Right renal cortex interstitium (tissue), 3 donors: ENCODE measurements at regions not wholly inside any gene's neighbourhood (a gene's known extent, or its start where the extent isn't known, plus 50 kb on each side); places are given as distances from the start of the nearest gene placed in this dataset.
"Not testable (repeated sequence)": the region's sequence is repeated elsewhere in the genome, so short reads cannot be mapped to it uniquely, and the experiment has no call there.

ENCODE experiments used
- DNase-seq, 3 donors: peaks; one replicate each; pipeline ENCODE4 v3.0.0-alpha.2; 2013; ENCODE audit warnings: low read depth in 3 of 3, low spot score in 2 of 3

DNA sequence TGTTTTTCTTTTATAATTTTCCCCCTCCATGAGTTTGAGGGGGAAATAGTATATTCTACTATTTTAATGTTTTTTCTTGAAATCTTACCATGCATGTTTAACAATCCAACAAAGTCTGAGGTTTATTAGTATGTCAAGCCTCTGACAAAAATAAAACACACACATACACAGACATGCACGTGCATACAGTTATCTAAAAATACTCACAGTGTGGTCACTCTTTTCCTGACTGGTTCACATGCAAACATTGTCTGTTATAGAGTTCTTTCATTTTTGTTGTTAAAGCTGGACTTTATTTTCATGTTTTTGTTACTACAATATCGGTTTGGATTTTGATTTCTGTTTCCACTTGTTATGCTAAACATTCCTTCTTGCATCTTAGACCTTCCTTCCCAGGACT lies 236.6 kb downstream of the MFSD1 start:
- DNase-seq, result no peak

DNA sequence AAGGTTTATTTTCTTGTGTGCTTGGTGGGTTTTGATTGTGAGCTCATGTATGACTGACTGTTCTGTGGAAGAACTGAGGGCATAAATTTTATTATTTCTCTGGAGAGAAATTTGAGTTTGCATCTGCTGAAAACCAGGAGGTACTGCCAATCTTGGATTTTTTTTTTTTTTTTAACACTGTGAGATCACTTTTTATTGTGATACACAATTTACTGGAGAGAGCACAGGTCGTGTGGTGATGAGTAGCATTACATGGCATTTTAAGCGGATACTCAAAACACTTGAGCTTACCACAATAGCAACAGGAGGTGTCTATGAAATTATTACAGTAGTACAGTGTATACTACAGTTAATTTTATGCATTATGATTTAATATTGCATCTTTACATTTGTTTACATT lies 237.4 kb downstream of the MFSD1 start:
- DNase-seq, result no peak

DNA sequence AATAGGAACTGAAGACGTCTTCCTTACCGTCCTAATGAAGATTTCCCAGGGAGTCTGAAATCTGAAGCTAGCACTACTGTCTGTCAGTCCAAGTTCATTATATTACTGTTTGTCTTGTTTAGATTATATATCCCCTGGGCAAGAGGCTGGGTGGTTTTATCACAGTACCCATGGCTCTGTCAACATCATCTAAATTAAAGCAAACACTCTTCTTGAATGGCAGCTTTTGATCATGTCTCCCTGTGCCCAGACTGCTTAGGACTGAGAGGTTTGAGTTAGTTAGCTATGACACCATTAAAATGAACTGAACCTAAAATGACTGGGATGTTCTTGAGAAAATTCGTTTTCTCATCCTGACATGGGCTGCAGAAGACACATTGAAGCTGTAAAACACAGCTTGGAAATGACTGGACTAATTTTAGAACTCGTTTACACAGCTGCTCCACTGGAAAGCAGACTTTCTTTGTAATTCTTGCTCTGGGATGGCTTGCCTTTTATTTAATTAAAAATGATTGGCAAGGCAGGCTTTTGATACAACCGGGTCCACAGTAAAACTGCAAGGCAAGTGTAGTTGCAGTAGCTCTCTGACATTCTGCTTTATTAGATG lies 243.5 kb downstream of the MFSD1 start:
- DNase-seq, result no peak

DNA sequence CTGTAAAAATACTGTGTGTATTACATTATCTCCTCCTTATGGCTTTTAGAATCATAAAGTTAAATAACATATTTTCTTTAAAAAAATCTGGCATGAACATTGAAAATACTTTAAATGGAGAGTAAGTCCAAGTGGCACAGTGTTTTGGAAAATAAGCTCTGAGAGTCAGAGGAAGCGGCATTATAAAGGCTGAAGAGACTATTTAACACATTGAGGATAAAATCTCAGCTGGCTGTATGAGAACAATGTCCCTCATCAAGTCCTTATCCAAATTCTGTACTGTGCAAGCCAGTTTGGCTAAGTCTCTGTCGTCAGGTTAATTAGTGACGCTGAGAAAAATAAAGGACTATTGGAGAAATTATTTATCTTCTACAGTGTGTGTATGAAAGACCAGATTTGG lies 245.5 kb downstream of the MFSD1 start:
- DNase-seq, result no peak

DNA sequence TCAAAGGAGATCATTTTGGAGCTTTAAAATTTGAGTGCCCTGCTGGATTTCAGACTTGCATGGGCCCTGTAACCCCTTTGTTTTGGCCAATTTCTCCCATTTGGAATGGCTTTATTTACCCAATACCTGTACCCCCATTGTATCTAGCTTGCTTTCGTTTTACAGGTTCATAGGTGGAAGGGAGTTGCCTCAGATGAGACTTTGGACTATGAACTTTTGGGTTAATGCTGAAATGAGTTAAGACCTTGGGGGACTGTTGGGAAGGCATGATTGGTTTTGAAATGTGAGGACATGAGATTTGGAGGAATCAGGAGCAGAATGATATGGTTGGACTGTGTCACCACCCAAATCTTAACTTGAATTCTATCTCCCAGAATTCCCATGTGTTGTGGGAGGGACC lies 250.6 kb downstream of the MFSD1 start:
- DNase-seq, result not testable (repeated sequence)

DNA sequence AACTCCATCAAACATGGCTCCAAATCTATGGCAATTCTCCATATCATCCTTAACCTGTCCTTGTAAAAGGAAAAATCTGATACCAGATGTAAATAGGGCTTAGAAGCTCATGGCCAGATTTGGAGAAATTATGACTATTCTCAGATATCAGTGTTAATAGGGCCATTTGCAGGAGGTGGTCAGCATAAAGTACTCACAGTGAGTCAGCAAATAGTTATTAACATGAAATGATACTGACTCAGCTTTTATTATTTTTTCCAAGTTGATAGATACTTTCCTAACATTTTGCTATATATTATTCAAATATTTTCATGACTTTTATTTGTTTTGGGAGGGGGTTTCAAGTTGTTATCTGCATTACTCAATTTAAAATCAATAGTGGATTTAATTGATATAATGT lies 255.8 kb downstream of the MFSD1 start:
- no peak for DNase-seq

DNA sequence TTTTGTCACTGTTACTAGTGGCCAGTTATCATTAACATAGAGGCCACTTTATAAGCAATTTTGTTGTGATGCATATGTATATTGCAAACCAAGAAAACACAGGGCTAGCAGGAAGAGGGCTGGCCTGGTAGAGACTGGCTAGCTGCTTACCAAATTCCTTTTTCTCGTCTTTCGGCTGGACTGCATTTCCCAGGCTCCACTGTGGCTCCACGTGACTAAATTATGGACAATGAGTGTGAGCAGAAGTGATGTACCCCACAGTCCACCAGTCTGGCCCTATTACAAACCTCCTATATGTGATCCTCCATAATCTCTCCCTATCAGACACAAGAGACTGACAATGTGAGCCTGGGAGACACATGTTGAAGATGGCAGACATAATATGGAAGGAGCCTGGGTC lies 257.0 kb downstream of the MFSD1 start:
- no peak for DNase-seq

DNA sequence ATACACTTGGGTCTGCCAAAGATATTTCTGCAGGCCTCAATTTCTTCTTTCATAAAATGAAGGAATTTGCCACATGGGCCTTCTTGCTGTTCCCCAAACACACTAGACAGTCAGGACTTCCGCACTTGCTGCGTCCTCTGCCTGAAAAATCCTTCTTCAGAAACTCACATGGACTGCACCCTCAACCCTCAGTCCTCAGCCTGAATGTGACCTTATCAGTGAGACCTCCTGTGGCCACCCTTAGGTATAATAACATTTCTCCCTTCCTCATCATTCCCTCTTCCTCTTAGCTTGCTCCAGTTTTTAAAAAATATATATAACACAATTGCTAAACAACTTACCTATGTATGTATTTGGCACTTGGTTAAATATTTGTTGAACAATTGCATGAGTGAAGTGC lies 257.5 kb downstream of the MFSD1 start:
- no peak for DNase-seq

DNA sequence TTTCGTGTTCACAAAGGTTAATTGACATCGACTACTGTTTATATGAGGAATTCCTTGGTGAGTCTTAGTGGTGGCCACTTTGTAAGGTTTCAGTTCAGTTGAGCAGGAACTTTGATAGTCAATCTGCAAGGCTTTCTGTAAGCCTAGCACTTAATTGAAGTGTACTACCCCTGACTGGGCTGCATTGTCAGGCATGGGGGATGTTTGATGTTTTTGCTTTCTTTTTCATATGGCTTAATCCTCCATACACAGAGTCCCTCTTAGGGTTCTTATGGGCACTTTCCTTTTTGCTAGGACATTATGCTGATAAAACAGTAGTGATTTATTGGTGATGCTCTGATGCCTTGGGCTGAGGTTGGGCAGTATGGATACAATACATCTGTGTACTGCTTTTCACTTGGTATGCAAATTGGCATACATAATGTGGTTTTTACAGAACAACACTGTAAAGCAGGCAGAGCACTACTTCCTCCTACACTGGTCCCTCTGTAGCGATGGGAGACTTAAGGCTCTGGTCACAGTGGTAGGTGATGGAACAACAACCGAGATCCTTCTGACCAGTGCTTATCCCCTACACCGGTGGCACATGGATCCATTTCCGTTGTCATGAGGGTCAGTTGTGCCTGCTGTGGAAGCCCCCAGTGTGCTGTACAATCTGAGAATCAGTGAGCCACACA lies 261.0 kb downstream of the MFSD1 start:
- DNase-seq, result no peak

DNA sequence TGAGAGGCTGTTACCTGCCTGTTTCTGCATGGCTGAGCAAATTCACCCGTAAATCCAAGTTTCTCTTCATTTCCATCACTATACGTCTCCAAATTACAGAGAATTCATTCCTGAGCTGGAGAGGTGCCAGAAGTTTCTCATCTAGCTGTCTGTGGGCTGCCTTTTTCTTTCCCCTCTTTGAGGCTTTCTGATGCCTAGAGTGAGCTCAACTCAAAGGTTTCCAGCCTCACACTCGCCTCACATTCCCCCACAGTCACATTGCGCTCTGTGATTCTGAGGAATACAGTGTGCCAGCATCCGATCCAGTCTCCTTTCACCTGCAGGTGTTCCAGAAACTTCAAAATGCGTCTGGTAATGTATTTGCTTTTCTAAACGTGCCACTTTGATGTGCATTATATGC lies 267.2 kb downstream of the MFSD1 start, which contains the start of gene IQCJ:
Gene IQCJ (plus strand): TSS at position 229 of the 400 bp plus-strand sequence.
- DNase-seq, result no peak

DNA sequence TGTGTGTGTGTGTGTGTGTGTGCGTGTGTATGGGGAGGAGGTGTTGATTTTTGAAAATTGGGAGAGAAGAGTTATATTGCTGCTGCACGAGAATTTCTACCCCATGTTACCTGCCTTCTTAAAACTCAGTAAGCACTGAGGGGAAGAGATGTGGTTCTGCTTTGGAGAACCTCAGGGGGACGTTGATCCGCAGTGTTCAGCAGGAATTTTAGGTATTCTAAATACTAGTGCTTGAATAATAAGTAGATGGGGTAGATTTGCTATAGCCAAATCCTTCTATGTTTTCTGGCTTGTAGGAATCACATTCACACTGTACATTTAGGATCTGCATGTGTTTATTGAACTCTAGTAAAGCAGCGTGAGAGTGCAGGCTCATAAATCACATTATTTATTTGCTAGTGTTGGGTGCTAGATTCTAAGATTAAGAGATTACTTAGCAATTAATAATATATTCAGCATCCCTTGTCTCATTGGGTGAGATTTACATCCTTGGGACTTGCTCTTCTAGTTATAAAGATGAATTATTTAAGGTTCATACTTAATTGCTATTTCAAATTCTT lies 268.1 kb downstream of the MFSD1 start:
- DNase-seq, result no peak

DNA sequence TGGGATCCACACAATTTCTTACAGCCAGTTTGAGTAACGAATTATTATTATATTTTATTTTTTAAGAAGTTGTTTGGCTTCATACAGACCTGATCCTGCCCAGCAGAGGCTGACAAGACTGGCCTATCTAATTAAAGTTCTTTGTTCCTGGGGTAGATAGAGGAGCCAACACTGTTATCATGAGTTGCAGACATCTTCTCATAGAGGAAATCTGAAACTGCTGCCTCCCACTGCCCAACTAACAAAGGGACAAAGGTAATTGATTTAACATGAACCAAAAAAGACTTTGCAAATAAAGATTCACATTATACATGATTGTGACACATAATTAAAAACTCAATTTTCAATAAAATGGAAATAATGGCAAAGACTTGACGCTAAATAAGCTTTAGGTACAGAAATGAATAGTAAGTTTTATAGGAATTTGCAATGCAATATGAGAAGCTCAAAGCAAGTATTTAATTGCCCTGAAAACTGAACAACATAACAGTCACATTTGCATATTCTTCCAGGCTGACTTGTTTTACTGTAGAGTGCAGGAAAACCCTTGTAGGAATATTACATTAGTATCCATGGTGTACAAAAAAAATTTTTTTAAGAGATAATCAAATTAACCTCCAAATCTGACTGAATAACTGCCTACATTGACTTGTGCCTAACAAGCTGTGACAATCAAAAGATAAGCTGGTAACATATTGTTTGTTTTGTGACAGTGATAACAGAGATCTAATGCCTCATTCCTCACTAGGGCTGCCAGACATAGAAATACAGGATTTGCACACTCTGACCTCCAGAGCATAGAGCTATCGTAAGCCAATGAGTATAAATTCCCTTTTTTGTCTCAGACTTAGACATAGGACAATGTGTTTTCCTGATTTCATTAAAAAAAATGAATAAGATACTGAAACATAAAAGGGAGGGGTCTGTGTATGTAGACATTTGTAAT lies 273.2 kb downstream of the MFSD1 start:
- no peak for DNase-seq

DNA sequence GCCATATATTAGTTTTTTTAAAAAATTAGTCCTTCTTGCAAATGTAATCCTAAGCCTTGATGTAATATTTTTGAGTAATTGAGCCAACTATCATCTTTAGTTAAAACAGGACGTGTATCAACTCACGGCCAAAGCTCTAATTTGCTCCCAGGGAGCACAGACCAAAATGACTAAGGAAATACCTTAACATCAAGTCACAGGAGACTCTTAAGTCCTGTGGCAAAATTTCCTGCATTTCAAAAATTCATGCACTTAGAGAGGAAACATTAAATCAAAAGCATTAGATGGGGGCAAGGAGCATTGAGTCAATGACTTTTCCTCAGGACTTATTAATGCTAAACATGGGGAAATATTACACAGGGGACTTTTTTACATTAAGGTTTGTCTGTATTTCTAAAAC lies 276.0 kb downstream of the MFSD1 start:
- no peak for DNase-seq

DNA sequence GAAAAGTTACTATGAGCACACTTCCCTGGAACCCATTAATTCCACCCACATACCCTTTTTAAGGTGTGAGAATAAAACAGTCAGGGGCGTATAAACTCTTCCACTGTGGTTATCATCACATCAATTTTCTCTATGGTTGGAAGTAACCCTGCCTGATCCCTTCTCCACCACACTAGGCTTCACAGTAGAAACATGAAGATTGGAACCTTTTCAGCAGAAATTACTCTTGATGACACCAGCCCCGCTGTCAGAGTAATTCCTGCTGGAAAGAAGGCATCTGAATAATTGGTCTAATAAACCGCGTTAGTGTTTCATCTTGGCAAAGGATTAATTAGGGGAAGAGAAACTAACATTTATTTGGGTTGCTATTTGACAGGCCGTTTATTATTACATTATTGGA lies 278.4 kb downstream of the MFSD1 start:
- no peak for DNase-seq

DNA sequence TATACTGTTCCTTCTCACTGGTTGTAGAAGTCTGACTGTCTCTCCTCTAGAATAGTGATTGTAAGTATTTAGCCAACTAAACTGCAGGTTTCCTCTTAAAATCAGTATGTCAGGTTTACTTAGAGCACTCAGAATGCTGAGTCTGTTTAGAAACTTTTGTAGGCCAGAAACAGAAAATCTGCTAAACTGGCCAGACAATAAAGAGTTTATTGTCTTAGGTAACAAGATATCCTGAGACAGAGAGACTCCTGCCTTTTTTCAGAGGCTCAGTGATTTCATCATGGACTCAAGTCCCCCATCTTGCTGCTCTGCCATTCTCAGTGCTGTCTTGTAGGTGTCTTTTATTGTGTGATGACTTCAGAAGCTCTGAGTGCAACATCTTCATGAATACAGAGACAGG lies 279.0 kb downstream of the MFSD1 start:
- DNase-seq, result no peak

DNA sequence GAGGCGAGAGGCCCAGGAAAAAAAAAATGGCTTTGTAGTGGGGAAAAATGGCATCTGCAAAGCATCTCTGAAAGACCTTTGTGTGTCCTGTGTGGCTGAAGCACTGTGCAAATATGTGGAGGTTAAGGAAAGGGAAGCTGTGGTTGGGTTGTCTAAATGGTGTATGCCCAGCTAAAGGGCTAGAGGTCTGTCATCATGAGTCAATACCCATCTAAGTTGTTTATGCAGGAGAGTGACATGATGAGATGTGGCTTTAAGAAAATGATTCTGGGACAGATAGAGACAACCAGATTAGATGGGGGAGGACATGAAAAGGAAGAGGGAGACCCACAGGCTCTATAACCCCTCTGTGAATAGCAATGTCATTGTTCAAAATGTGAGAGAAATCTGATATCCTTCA lies 280.7 kb downstream of the MFSD1 start:
- no peak for DNase-seq

DNA sequence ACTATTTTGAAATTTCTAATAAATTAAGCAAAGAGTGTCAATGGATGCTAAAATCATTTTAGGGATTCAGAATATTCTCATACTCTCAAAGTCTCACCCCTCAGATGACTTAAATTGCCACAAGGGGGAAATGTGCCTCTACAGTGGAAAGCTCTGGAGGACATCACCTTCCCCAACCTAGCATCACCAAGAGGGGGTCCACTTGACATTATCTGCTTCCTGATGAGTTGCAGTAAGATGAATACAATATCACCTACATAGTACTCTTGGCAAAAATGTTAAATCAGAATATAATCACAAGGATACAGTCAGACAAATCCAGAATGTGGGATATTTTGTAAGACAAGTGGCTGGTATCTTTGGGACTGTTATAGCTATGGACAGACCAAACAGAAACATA lies 290.1 kb downstream of the MFSD1 start:
- no peak for DNase-seq

DNA sequence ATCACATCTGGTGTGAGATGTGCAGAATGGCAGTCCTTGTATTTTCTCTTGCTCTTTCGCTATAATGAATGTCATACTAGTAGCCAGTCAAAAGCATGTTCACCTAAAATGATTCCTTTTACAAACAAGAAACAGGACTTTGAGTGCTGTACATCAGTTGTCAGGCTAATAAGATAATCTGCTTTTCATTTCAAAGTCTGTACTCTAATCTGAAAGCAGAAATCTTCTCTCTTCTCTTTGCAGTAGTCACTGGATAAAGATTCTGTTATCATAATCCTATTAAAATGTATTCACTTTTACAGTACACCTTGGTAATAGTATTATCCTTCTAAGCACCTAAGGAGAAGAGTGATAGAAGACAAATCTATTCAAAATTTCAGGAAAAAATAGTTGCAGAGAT lies 300.1 kb downstream of the MFSD1 start:
- no peak for DNase-seq

DNA sequence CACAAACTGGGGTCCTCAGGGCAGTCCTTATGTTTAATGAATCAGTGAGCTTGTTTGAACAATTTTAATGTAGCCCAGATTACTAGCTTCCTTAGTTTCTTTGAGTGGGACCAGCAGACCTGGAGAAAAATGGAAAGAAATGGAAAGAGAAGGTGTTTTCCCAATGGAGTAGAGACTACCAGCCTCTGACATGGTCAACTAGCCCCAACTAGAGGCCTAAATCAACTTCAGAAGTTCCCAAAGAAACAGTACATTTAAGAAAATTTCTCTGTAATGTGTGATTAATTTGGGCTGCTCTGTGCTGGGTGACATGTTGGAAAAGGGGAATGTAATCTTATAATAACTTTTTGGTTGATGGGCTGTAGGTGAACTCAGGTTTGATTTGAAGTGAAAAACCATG lies 310.9 kb downstream of the MFSD1 start:
- DNase-seq, result no peak

DNA sequence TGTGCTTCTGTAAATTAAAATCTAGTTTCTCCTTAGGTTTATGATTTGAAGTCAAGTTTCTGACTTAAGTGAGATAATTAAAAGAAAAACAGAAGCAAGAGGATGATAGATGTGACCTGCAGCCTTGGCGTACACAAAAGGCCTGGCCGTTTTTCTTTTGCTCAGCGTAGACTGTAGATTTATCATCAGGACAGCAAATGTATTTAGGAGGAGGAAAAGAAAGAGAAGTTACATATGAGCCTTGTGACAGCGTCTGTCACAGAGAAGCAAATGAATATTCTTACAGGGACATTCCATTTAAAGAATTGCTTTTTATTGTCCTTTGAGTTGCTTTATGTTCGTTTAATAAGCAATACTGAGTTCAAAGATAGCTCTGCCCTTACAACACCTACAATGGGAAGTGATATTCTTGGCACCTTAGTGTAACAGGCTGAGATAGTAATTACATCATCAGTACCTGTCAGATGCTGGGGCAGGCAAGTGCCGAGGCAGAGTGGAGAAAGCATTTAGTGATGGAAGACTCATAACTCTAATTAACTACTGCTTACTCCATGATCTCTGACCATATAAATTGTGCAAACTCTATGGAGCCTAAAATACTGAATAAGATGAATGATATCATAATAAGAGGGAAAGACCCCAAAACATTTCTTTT lies 311.5 kb downstream of the MFSD1 start:
- DNase-seq, result no peak

DNA sequence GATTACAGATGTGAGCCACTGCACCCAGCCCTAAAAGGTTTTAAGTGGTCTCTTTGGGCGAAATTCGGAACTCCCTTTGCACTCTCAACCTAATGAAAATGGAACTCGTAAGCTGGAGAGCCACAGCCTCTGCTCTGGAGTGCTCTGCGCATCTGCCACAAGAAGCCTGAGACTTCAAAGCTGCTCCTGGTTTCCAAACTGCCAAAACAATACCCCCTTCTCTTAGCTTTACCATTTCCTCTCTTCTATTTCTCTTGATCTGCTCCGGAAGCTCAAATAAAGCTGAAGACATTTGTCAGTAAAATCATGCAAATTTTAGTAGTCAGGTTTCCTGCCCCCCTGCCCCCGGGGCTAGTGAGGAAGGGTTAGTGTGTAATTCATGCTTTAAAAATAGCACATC lies 312.7 kb downstream of the MFSD1 start:
- DNase-seq, result no peak
